H1 (cell line): ENCODE measurements at regions not wholly inside any gene's neighbourhood (a gene's known extent, or its start where the extent isn't known, plus 50 kb on each side); places are given as distances from the start of the nearest gene placed in this dataset.

Source experiments
- CTCF ChIA-PET: fragments of 300-600 bp; sonication (Branson Sonifier 250); formaldehyde crosslinking; loops from one replicate; lab custom pipeline; 2021; ENCODE audit not compliant: partially characterized antibody; lab: Charles Lee
- POLR2A ChIA-PET: fragments of 300-600 bp; sonication (Branson Sonifier 250); formaldehyde crosslinking; loops from one replicate; lab custom pipeline; 2021; ENCODE audit warnings: inconsistent platforms; ENCODE audit not compliant: partially characterized antibody; lab: Charles Lee
- DNase-seq, 2 experiments: peaks; one replicate each; pipeline versions ENCODE4 v3.0.0 to v3.0.0-alpha.2; 2010 to 2022; ENCODE audit warnings: low spot score in 2 of 2, low read depth in 1 of 2, mixed read lengths in 1 of 2
- FAIRE-seq: peaks from 2 replicates; lab custom pipeline; 2011; peaks lifted over from hg19 to GRCh38; lab: Jason Lieb, UNC
- H2AFZ ChIP-seq: 2 replicates; pipeline ENCODE4 v1.8.1; 2012; ENCODE audit warnings: low read length, inconsistent platforms
- H2AK5ac ChIP-seq: 2 replicates; pipeline ENCODE4 v1.6.1; 2013; ENCODE audit warnings: low read depth, low read length
- H2BK120ac ChIP-seq: replicated peaks from 2 replicates; pipeline ENCODE3; 2013; ENCODE audit warnings: low read depth, low read length, inconsistent platforms
- H2BK12ac ChIP-seq: 2 replicates; pipeline ENCODE4 v1.6.1; 2013; ENCODE audit warnings: low read depth, low read length
- H2BK15ac ChIP-seq: 2 replicates; pipeline ENCODE4 v1.6.1; 2013; ENCODE audit warnings: low read length
- H2BK20ac ChIP-seq: 2 replicates; pipeline ENCODE4 v1.6.1; 2013; ENCODE audit warnings: low read length
- H2BK5ac ChIP-seq: 2 replicates; pipeline ENCODE4 v1.6.1; 2013; ENCODE audit warnings: low read depth, low read length
- H3K14ac ChIP-seq: 2 replicates; pipeline ENCODE4 v1.6.1; 2013; ENCODE audit warnings: inconsistent platforms; ENCODE audit not compliant: insufficient read length
- H3K18ac ChIP-seq: 2 replicates; pipeline ENCODE4 v1.6.1; 2013; ENCODE audit warnings: low read length; ENCODE audit errors: extremely low read depth
- H3K23ac ChIP-seq: 2 replicates; pipeline ENCODE4 v1.6.1; 2013; ENCODE audit warnings: inconsistent platforms; ENCODE audit not compliant: insufficient read length
- H3K23me2 ChIP-seq: 2 replicates; pipeline ENCODE4 v1.6.1; 2013; ENCODE audit warnings: low read depth, low read length
- H3K27ac ChIP-seq: 2 replicates; pipeline ENCODE4 v1.6.1; 2011; ENCODE audit warnings: low read depth, low read length, inconsistent platforms
- H3K27me3 ChIP-seq, 4 experiments: replicated peaks in 1 of 4; 1 replicate in 1 of 4; 2 replicates in 3 of 4; pipeline versions ENCODE4 v1.6.1 to v1.8.1; 2011 to 2013; ENCODE audit warnings: low read length in 3 of 4, mild to moderate bottlenecking in 3 of 4, inconsistent platforms in 2 of 4, mixed read lengths in 2 of 4, moderate library complexity in 1 of 4; ENCODE audit not compliant: control insufficient read depth in 3 of 4, insufficient read depth in 3 of 4; ENCODE audit errors: extremely low read depth in 1 of 4
- H3K36me3 ChIP-seq, 4 experiments: 2 replicates each; pipeline versions ENCODE4 v1.6.1 to v1.8.1; 2011 to 2013; ENCODE audit warnings: mild to moderate bottlenecking in 4 of 4, low read length in 3 of 4, moderate library complexity in 2 of 4, control low read depth in 1 of 4, inconsistent platforms in 1 of 4; ENCODE audit not compliant: insufficient read depth in 4 of 4, control insufficient read depth in 2 of 4
- H3K4ac ChIP-seq: replicated peaks from 2 replicates; pipeline ENCODE3; 2013; ENCODE audit warnings: low read length, low read depth, mixed read lengths, inconsistent platforms; ENCODE audit not compliant: insufficient read length
- H3K4me1 ChIP-seq, 4 experiments: replicated peaks in 1 of 4; 1 replicate in 1 of 4; 2 replicates in 3 of 4; pipeline versions ENCODE4 v1.6.1 to v1.8.1; 2011 to 2013; ENCODE audit warnings: low read length in 3 of 4, inconsistent platforms in 2 of 4, mixed read lengths in 1 of 4; ENCODE audit not compliant: insufficient read depth in 4 of 4, control insufficient read depth in 3 of 4
- H3K4me2 ChIP-seq, 2 experiments: 2 replicates each; pipeline versions ENCODE4 v1.6.1 to v1.8.1; 2011 to 2013; ENCODE audit warnings: low read depth in 2 of 2, low read length in 2 of 2, control low read depth in 1 of 2, inconsistent platforms in 1 of 2, mild to moderate bottlenecking in 1 of 2; ENCODE audit not compliant: insufficient read depth in 1 of 2
- H3K4me3 ChIP-seq, 4 experiments: fragments of 200-600, 300-600 bp in 1 of 4; sonication (generic), shearing (Covaris generic), sonication (Bioruptor Twin) in 1 of 4; 2 replicates each; pipeline versions ENCODE4 v1.5.1 to v1.8.1; 2011 to 2016; ENCODE audit warnings: low read length in 4 of 4, low read depth in 3 of 4, control low read depth in 2 of 4, inconsistent platforms in 2 of 4, mild to moderate bottlenecking in 2 of 4, mixed read lengths in 1 of 4, moderate library complexity in 1 of 4; ENCODE audit not compliant: insufficient read depth in 2 of 4; ENCODE audit errors: extremely low read depth in 1 of 4
- H3K56ac ChIP-seq: replicated peaks from 2 replicates; pipeline ENCODE3; 2013; ENCODE audit warnings: low read depth, mild to moderate bottlenecking, mixed read lengths, low read length, inconsistent platforms; ENCODE audit not compliant: insufficient read length
- H3K79me1 ChIP-seq: 2 replicates; pipeline ENCODE4 v1.6.1; 2013; ENCODE audit warnings: low read depth, low read length, control low read depth
- H3K79me2 ChIP-seq, 2 experiments: 2 replicates each; pipeline versions ENCODE4 v1.6.1 to v1.8.1; 2012 to 2013; ENCODE audit warnings: low read length in 2 of 2, mild to moderate bottlenecking in 2 of 2, inconsistent platforms in 1 of 2; ENCODE audit not compliant: insufficient read depth in 2 of 2, control insufficient read depth in 1 of 2
- H3K9ac ChIP-seq, 4 experiments: replicated peaks in 1 of 4; 1 replicate in 1 of 4; 2 replicates in 3 of 4; pipeline versions ENCODE4 v1.6.1 to v1.8.1; 2011 to 2013; ENCODE audit warnings: low read depth in 3 of 4, low read length in 3 of 4, control low read depth in 2 of 4, mild to moderate bottlenecking in 2 of 4, moderate library complexity in 2 of 4, inconsistent platforms in 1 of 4; ENCODE audit errors: extremely low read depth in 1 of 4
- H3K9me3 ChIP-seq, 2 experiments: 2 replicates each; pipeline versions ENCODE4 v1.6.1 to v1.8.1; 2012 to 2013; ENCODE audit warnings: mild to moderate bottlenecking in 2 of 2, moderate library complexity in 2 of 2, control low read depth in 1 of 2, inconsistent platforms in 1 of 2, low read depth in 1 of 2, low read length in 1 of 2, mixed read lengths in 1 of 2; ENCODE audit not compliant: insufficient read depth in 2 of 2
- H4K20me1 ChIP-seq, 2 experiments: replicated peaks in 1 of 2; 2 replicates each; pipeline versions ENCODE3 to v1.8.1; 2011 to 2013; ENCODE audit warnings: inconsistent platforms in 2 of 2, low read length in 2 of 2, mild to moderate bottlenecking in 1 of 2; ENCODE audit not compliant: insufficient read depth in 2 of 2, control insufficient read depth in 1 of 2
- H4K5ac ChIP-seq: 2 replicates; pipeline ENCODE4 v1.6.1; 2013; ENCODE audit warnings: low read length, low read depth, mixed read lengths, inconsistent platforms; ENCODE audit not compliant: insufficient read length
- H4K8ac ChIP-seq: 2 replicates; pipeline ENCODE4 v1.8.0; 2013; ENCODE audit warnings: mild to moderate bottlenecking, moderate library complexity, low read length, inconsistent platforms; ENCODE audit not compliant: insufficient read depth; ENCODE audit errors: extremely low read depth
- H4K91ac ChIP-seq: replicated peaks from 2 replicates; pipeline ENCODE3; 2013; ENCODE audit warnings: low read length, mixed read lengths, inconsistent platforms; ENCODE audit not compliant: insufficient read length
- NANOG ChIP-seq: IDR thresholded peaks from 2 replicates; pipeline ENCODE4 v1.6.1; 2011; ENCODE audit warnings: low read length, low read depth, mild to moderate bottlenecking, inconsistent platforms; ENCODE audit not compliant: insufficient read depth, poor library complexity, severe bottlenecking
- POU5F1 ChIP-seq: IDR thresholded peaks from 2 replicates; pipeline ENCODE4 v1.6.1; 2011; ENCODE audit warnings: low read depth, mild to moderate bottlenecking, low read length, moderate library complexity
- RAD21 ChIP-seq, 2 experiments: IDR thresholded peaks in 1 of 2; conservative IDR thresholded peaks in 1 of 2; 2 replicates each; pipeline ENCODE4 v1.6.1; 2011; ENCODE audit warnings: low read depth in 2 of 2, low read length in 2 of 2, improper control_type of control experiment in 1 of 2, inconsistent platforms in 1 of 2, mild to moderate bottlenecking in 1 of 2, moderate library complexity in 1 of 2
- SP1 ChIP-seq: IDR thresholded peaks from 2 replicates; pipeline ENCODE4 v1.6.1; 2011; ENCODE audit warnings: low read depth, low read length
- TAF1 ChIP-seq: IDR thresholded peaks from 2 replicates; pipeline ENCODE4 v1.6.1; 2011; ENCODE audit warnings: mild to moderate bottlenecking, low read depth, low read length
- WGBS, 2 experiments: shearing (Covaris generic) in 1 of 2; methylation state at CpG; one replicate each; pipeline versions ENCODE4 v1.1.6 to v1.1.7; 2013 to 2015; ENCODE audit warnings: low lambda C conversion rate in 2 of 2, mixed read lengths in 2 of 2, inconsistent platforms in 1 of 2, low coverage in 1 of 2, missing lambda C conversion rate in 1 of 2; ENCODE audit not compliant: insufficient replicate concordance in 2 of 2, insufficient coverage in 1 of 2, insufficient read length in 1 of 2; ENCODE audit errors: extremely low coverage in 1 of 2, missing lambda C conversion rate in 1 of 2; 5-methylcytosine and 5-hydroxymethylcytosine counted together

- H4K20me1 ChIP-seq, result no peaks in the 10 kb centered on the region
- peak overlapping the region; percentile 99; the same call in 1 of the 2 replicates for H2BK5ac ChIP-seq
- H4K5ac ChIP-seq, result no peak overlapping the region
- no peaks in the 10 kb centered on the region for H3K23me2 ChIP-seq
- H4K8ac ChIP-seq, result no peak overlapping the region
- no peak overlapping the region for H3K4ac ChIP-seq
- WGBS, 2 experiments, result 86% methylated on average over 3 of the region's 3 CpGs; no CpG with 5 or more reads in 1 of the 2 experiments
- H3K27ac ChIP-seq, result no peak overlapping the region
- no peaks in the 10 kb centered on the region for H3K79me2 ChIP-seq
- H4K91ac ChIP-seq, result peak overlapping the region; percentile 89
- H3K23ac ChIP-seq, result no peak overlapping the region
- H3K27me3 ChIP-seq, result no peaks in the 10 kb centered on the region
- no peak for FAIRE-seq
- peak overlapping the region; percentile 4 for H2BK120ac ChIP-seq
- ChIA-PET CTCF (interaction anchor here (1.3 to 1.8 kb wide), 5 partner anchors 9 to 245 kb away, joined by 3 to 8 read pairs (median 5); no protein-coding TSS in a partner anchor), POLR2A (interaction anchor here (0.7 to 5.3 kb wide), 4 partner anchors 10 to 260 kb away, joined by 3 to 15 read pairs (median 4); partner anchors contain the start of gene UTP11)
- no peak overlapping the region for H3K9ac ChIP-seq
- no peak overlapping the region for H3K4me3 ChIP-seq
- no peak overlapping the region for H3K14ac ChIP-seq
- peak overlapping the region; percentile 76; the same call in 1 of the 2 replicates for H2BK20ac ChIP-seq
- peak overlapping the region; percentile 79; the same call in 1 of the 2 replicates for H3K18ac ChIP-seq
- H3K79me1 ChIP-seq, result no peaks in the 10 kb centered on the region
- peaks cover 0 to 3% of the 10 kb centered on the region in 2 experiments; a peak in 1 of 4 replicates for H3K9me3 ChIP-seq
- no peak overlapping the region for H2AFZ ChIP-seq
- H3K4me2 ChIP-seq, result no peak overlapping the region
- TF ChIP-seq SP1 (no peak), RAD21 (IDR thresholded peaks at IDR 0.05 in 1 of 2, conservative IDR thresholded peaks at IDR 0.05 in 1 of 2; ENCODE audit: low read depth in 2 of 2, low read length in 2 of 2) (no peak), POU5F1 (no peak), TAF1 (no peak), NANOG (no peak)
- peaks cover 16 to 38% (median 26%) of the 10 kb centered on the region in 4 experiments for H3K4me1 ChIP-seq
- H2BK12ac ChIP-seq, result peak overlapping the region; percentile 99; the same call in 1 of the 2 replicates
- no peak overlapping the region for H2BK15ac ChIP-seq
- no peak overlapping the region for H3K56ac ChIP-seq
- DNase-seq, result no peak
- H3K36me3 ChIP-seq, result no peaks in the 10 kb centered on the region
- H2AK5ac ChIP-seq, result peak overlapping the region; percentile 76; the same call in 1 of the 2 replicates
Observed at GRCh38 chr1:38272515-38272914, 225.9 kb upstream of the POU3F1 start.
